ENCODE measurements at regions not wholly inside any gene's neighbourhood (a gene's known extent, or its start where the extent isn't known, plus 50 kb on each side); places are given as distances from the start of the nearest gene placed in this dataset.

DNA sequence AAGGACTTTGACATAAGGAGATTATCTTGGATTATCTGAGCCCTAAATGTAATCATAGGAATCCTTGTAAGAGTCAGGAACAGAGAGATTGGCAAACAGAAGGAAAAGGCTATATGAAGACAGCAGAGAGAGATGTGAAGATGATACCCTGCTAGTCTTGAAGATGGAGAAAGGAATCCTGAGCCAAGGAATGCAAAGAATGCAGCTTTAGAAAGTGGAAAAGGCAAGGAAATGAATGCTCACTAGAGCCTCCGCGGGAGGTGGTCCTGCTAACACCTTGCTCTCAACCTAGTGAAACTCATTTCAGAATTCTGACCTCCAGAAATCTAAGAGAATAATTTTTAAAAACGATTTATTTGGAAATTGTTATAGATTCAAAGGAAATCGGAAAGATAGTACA lies 117.1 kb downstream of the TBXT start:
- TF ChIP-seq, protein P1, sequence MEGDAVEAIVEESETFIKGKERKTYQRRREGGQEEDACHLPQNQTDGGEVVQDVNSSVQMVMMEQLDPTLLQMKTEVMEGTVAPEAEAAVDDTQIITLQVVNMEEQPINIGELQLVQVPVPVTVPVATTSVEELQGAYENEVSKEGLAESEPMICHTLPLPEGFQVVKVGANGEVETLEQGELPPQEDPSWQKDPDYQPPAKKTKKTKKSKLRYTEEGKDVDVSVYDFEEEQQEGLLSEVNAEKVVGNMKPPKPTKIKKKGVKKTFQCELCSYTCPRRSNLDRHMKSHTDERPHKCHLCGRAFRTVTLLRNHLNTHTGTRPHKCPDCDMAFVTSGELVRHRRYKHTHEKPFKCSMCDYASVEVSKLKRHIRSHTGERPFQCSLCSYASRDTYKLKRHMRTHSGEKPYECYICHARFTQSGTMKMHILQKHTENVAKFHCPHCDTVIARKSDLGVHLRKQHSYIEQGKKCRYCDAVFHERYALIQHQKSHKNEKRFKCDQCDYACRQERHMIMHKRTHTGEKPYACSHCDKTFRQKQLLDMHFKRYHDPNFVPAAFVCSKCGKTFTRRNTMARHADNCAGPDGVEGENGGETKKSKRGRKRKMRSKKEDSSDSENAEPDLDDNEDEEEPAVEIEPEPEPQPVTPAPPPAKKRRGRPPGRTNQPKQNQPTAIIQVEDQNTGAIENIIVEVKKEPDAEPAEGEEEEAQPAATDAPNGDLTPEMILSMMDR (IDR thresholded peaks at IDR 0.05): no peak
- TF ChIP-seq POLR2A (IDR thresholded peaks at IDR 0.05): no peak

All from uterus (tissue), 2 donors.